WTC11 (cell line): ENCODE measurements at regions not wholly inside any gene's neighbourhood (a gene's known extent, or its start where the extent isn't known, plus 50 kb on each side); places are given as distances from the start of the nearest gene placed in this dataset.

Experiments used
- ATAC-seq: fragments of 200-7000 bp; cut with Tn5 transposase; 2 replicates; pipeline ENCODE4 v1.10.0; 2021; ENCODE audit warnings: mild to moderate bottlenecking, moderate library complexity
- CTCF ChIA-PET: fragments of 300-600 bp; sonication (Branson Sonifier 250); formaldehyde crosslinking; loops from one replicate; lab custom pipeline; 2021; ENCODE audit warnings: antibody characterized with exemption; lab: Charles Lee
- POLR2A ChIA-PET: fragments of 350-600 bp; sonication (Branson Sonifier 250); formaldehyde crosslinking; loops from one replicate; lab custom pipeline; 2021; ENCODE audit warnings: antibody characterized with exemption; lab: Charles Lee
- DNase-seq: peaks from one replicate; pipeline ENCODE4 v3.0.0; 2021; ENCODE audit warnings: low spot score
- H3K27ac Mint-ChIP-seq: 2 replicates; pipeline ENCODE4 v1.8.0; 2021; ENCODE audit warnings: mixed read lengths
- H3K27me3 Mint-ChIP-seq: 2 replicates; pipeline ENCODE4 v1.8.0; 2021; ENCODE audit warnings: low read depth, mild to moderate bottlenecking, moderate library complexity, mixed read lengths
- H3K36me3 Mint-ChIP-seq: 2 replicates; pipeline ENCODE4 v1.8.0; 2021; ENCODE audit warnings: mixed read lengths
- H3K4me1 Mint-ChIP-seq: 2 replicates; pipeline ENCODE4 v1.8.0; 2022; ENCODE audit warnings: mixed read lengths
- H3K4me3 Mint-ChIP-seq: 2 replicates; pipeline ENCODE4 v1.8.0; 2021; ENCODE audit warnings: mild to moderate bottlenecking, moderate library complexity, mixed read lengths
- H3K9me3 Mint-ChIP-seq: 2 replicates; pipeline ENCODE4 v1.8.0; 2021; ENCODE audit warnings: mixed read lengths
- CREM ChIP-seq: sonication (generic); formaldehyde crosslinking; IDR thresholded peaks from 2 replicates; pipeline ENCODE4 v1.8.1; 2022; ENCODE audit warnings: mild to moderate bottlenecking, missing genetic modification reagents, moderate library complexity
- E2F4 ChIP-seq: sonication (generic); formaldehyde crosslinking; IDR thresholded peaks from 2 replicates; pipeline ENCODE4 v1.8.1; 2022; ENCODE audit warnings: low read depth, mild to moderate bottlenecking, moderate library complexity, missing genetic modification reagents, borderline replicate concordance
- E2F5 ChIP-seq: sonication (generic); formaldehyde crosslinking; IDR thresholded peaks from 2 replicates; pipeline ENCODE4 v1.8.1; 2022; ENCODE audit warnings: mild to moderate bottlenecking, moderate library complexity, missing genetic modification reagents
- FOXJ3 ChIP-seq: sonication (generic); formaldehyde crosslinking; IDR thresholded peaks from 2 replicates; pipeline ENCODE4 v1.9.0; 2021; ENCODE audit warnings: missing genetic modification reagents, mild to moderate bottlenecking, borderline replicate concordance
- FOXP4 ChIP-seq: sonication (generic); formaldehyde crosslinking; IDR thresholded peaks from 2 replicates; pipeline ENCODE4 v1.8.0; 2022; ENCODE audit warnings: mild to moderate bottlenecking, missing genetic modification reagents
- MXD4 ChIP-seq: fragments of 250-450 bp; sonication (Bioruptor Pico); IDR thresholded peaks from 2 replicates; pipeline ENCODE4 v1.8.0; 2021; ENCODE audit warnings: mild to moderate bottlenecking, moderate library complexity, borderline replicate concordance
- NFATC4 ChIP-seq: fragments of 250-450 bp; sonication (Bioruptor Pico); IDR thresholded peaks from 2 replicates; pipeline ENCODE4 v1.9.0; 2021; ENCODE audit warnings: mild to moderate bottlenecking
- NFYB ChIP-seq: sonication (generic); formaldehyde crosslinking; conservative IDR thresholded peaks from 2 replicates; pipeline ENCODE4 v1.8.0; 2022; ENCODE audit warnings: low read depth, missing genetic modification reagents
- NR1H2 ChIP-seq: sonication (generic); formaldehyde crosslinking; IDR thresholded peaks from 2 replicates; pipeline ENCODE4 v1.9.0; 2021; ENCODE audit warnings: mild to moderate bottlenecking, moderate library complexity, missing genetic modification reagents
- NR2C2 ChIP-seq: sonication (generic); formaldehyde crosslinking; IDR thresholded peaks from 2 replicates; pipeline ENCODE4 v1.8.0; 2022; ENCODE audit warnings: mild to moderate bottlenecking, missing genetic modification reagents
- SP1 ChIP-seq: sonication (generic); formaldehyde crosslinking; conservative IDR thresholded peaks from 2 replicates; pipeline ENCODE4 v1.8.1; 2022; ENCODE audit warnings: missing genetic modification reagents
- STAT6 ChIP-seq: sonication (generic); formaldehyde crosslinking; conservative IDR thresholded peaks from 2 replicates; pipeline ENCODE4 v1.8.1; 2023; ENCODE audit warnings: mild to moderate bottlenecking, low read depth, missing genetic modification reagents, moderate library complexity
- ZNF121 ChIP-seq: sonication (generic); formaldehyde crosslinking; IDR thresholded peaks from 2 replicates; pipeline ENCODE4 v1.8.0; 2023; ENCODE audit warnings: missing genetic modification reagents
- ZNF219 ChIP-seq: sonication (generic); formaldehyde crosslinking; IDR thresholded peaks from 2 replicates; pipeline ENCODE4 v1.8.0; 2023; ENCODE audit warnings: missing genetic modification reagents, mild to moderate bottlenecking, borderline replicate concordance
- ZNF263 ChIP-seq: sonication (generic); formaldehyde crosslinking; IDR thresholded peaks from 2 replicates; pipeline ENCODE4 v1.8.1; 2022; ENCODE audit warnings: low read depth, mild to moderate bottlenecking, moderate library complexity, missing genetic modification reagents
- ZNF512 ChIP-seq: sonication (generic); formaldehyde crosslinking; IDR thresholded peaks from 2 replicates; pipeline ENCODE4 v1.8.1; 2022; ENCODE audit warnings: missing genetic modification reagents, borderline replicate concordance
- TF ChIP-seq, protein P1 (sequence below): fragments of 250-450 bp; sonication (Bioruptor Pico); IDR thresholded peaks from 2 replicates; pipeline ENCODE4 v1.8.0; 2021; ENCODE audit warnings: mild to moderate bottlenecking
- TF ChIP-seq, protein P2 (sequence below): sonication (generic); formaldehyde crosslinking; conservative IDR thresholded peaks from 2 replicates; pipeline ENCODE4 v1.8.1; 2022; ENCODE audit warnings: mild to moderate bottlenecking, missing genetic modification reagents
- TF ChIP-seq, protein P3 (sequence below): sonication (generic); formaldehyde crosslinking; IDR thresholded peaks from 2 replicates; pipeline ENCODE4 v1.8.1; 2023; ENCODE audit warnings: mild to moderate bottlenecking, moderate library complexity, missing genetic modification reagents
- TF ChIP-seq, protein P4 (sequence below): fragments of 250-450 bp; sonication (Bioruptor Pico); IDR thresholded peaks from 2 replicates; pipeline ENCODE4 v1.9.0; 2021; ENCODE audit warnings: moderate library complexity, mild to moderate bottlenecking, inconsistent platforms, borderline replicate concordance

- H3K27me3 Mint-ChIP-seq = peaks cover 2% of the 10 kb centered on the region
- TF ChIP-seq SP1 (CRISPR knock-in tag) (no peak), NR1H2 (no peak), NFATC4 (CRISPR knock-in tag) (no peak), STAT6 (no peak), ZNF219 (CRISPR knock-in tag) (no peak), CREM (CRISPR knock-in tag) (no peak), E2F5 (CRISPR knock-in tag) (no peak), FOXP4 (CRISPR knock-in tag) (no peak), ZNF512 (CRISPR knock-in tag) (no peak), E2F4 (no peak), FOXJ3 (no peak), ZNF121 (no peak), MXD4 (CRISPR knock-in tag) (no peak), NR2C2 (CRISPR knock-in tag) (no peak), ZNF263 (CRISPR knock-in tag) (no peak), NFYB (CRISPR knock-in tag) (no peak)
- TF ChIP-seq, protein P1, sequence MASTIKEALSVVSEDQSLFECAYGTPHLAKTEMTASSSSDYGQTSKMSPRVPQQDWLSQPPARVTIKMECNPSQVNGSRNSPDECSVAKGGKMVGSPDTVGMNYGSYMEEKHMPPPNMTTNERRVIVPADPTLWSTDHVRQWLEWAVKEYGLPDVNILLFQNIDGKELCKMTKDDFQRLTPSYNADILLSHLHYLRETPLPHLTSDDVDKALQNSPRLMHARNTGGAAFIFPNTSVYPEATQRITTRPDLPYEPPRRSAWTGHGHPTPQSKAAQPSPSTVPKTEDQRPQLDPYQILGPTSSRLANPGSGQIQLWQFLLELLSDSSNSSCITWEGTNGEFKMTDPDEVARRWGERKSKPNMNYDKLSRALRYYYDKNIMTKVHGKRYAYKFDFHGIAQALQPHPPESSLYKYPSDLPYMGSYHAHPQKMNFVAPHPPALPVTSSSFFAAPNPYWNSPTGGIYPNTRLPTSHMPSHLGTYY (CRISPR knock-in tag) = no peak
- TF ChIP-seq, protein P2, sequence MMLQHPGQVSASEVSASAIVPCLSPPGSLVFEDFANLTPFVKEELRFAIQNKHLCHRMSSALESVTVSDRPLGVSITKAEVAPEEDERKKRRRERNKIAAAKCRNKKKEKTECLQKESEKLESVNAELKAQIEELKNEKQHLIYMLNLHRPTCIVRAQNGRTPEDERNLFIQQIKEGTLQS = no peak
- TF ChIP-seq, protein P3, sequence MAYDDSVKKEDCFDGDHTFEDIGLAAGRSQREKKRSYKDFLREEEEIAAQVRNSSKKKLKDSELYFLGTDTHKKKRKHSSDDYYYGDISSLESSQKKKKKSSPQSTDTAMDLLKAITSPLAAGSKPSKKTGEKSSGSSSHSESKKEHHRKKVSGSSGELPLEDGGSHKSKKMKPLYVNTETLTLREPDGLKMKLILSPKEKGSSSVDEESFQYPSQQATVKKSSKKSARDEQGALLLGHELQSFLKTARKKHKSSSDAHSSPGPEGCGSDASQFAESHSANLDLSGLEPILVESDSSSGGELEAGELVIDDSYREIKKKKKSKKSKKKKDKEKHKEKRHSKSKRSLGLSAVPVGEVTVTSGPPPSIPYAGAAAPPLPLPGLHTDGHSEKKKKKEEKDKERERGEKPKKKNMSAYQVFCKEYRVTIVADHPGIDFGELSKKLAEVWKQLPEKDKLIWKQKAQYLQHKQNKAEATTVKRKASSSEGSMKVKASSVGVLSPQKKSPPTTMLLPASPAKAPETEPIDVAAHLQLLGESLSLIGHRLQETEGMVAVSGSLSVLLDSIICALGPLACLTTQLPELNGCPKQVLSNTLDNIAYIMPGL (CRISPR knock-in tag) = no peak
- TF ChIP-seq, protein P4, sequence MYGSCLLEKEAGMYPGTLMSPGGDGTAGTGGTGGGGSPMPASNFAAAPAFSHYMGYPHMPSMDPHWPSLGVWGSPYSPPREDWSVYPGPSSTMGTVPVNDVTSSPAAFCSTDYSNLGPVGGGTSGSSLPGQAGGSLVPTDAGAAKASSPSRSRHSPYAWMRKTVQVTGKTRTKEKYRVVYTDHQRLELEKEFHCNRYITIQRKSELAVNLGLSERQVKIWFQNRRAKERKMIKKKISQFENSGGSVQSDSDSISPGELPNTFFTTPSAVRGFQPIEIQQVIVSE = no peak
- CTCF ChIA-PET = no interaction called here
These were observed 109.2 kb downstream of the TMEM18 start for GRCh38 chr2:567865-568638.

More at GRCh38 chr2:567865-568638, 109.2 kb downstream of the TMEM18 start:
- Mint-ChIP-seq H3K27ac (no peak overlapping the region), H3K9me3 (peaks cover 14% of the 10 kb centered on the region), H3K36me3 (no peaks in the 10 kb centered on the region), H3K4me3 (no peak overlapping the region), H3K4me1 (no peaks in the 10 kb centered on the region)
- no peak for DNase-seq
- ATAC-seq = no peak
- POLR2A ChIA-PET = interaction anchor here (0.6 kb wide), 1 partner anchor 11 kb away, joined by 4 read pairs; no protein-coding TSS in a partner anchor
